K562 (cell line): ENCODE measurements at regions not wholly inside any gene's neighbourhood (a gene's known extent, or its start where the extent isn't known, plus 50 kb on each side); places are given as distances from the start of the nearest gene placed in this dataset.

Experiments
- ATAC-seq: fragments of 200-7000 bp; cut with Tn5 transposase; 3 replicates; pipeline ENCODE4 v1.9.1; 2020; ENCODE audit warnings: moderate library complexity
- BruUV-seq: library from RNA; stranded (reverse); fragments of 400-500 nt; replicated peaks from 2 replicates; lab custom pipeline; 2021; lab: Mats Ljungman, UMichigan
- CTCF ChIA-PET: fragments of 300-600 bp; formaldehyde crosslinking; extraction: SDS; loops from one replicate; lab custom pipeline; 2021; ENCODE audit warnings: low intra/inter-chr PET ratio; lab: Yijun Ruan, JAX
- POLR2A ChIA-PET: fragments of 300-600, 350-650 bp; sonication (Branson Sonifier 250); formaldehyde crosslinking; extraction: SDS; loops from one replicate; lab custom pipeline; 2021; ENCODE audit warnings: antibody characterized with exemption, inconsistent platforms; lab: Yijun Ruan, JAX
- DNase-seq, 4 experiments: peaks; one replicate each; pipeline versions ENCODE4 v3.0.0 to v3.0.0-alpha.2; 2011 to 2018; ENCODE audit warnings: low spot score in 3 of 4, mixed read lengths in 3 of 4; ENCODE audit errors: extremely low read depth in 1 of 4
- FAIRE-seq: peaks from 2 replicates; lab custom pipeline; 2011; peaks lifted over from hg19 to GRCh38; lab: Jason Lieb, UNC
- H2AFZ ChIP-seq: 2 replicates; pipeline ENCODE4 v1.6.0; 2011; ENCODE audit warnings: low read depth, low read length, control low read depth, inconsistent platforms
- H3K27ac ChIP-seq: fragments of 200-600 bp; 3 replicates; pipeline ENCODE4 v1.8.0; 2011; ENCODE audit warnings: low read depth, mild to moderate bottlenecking, control low read depth, inconsistent platforms, low read length, moderate library complexity, mixed read lengths; ENCODE audit errors: extremely low read depth
- H3K27me3 ChIP-seq, 2 experiments: fragments of 300-600 bp in 1 of 2; 2 replicates in 1 of 2; 3 replicates in 1 of 2; pipeline versions ENCODE4 v1.6.0 to v1.8.0; 2011; ENCODE audit warnings: inconsistent platforms in 2 of 2, low read length in 2 of 2, mild to moderate bottlenecking in 1 of 2, mixed read lengths in 1 of 2, moderate library complexity in 1 of 2; ENCODE audit not compliant: control insufficient read depth in 2 of 2, insufficient read depth in 2 of 2
- H3K36me3 ChIP-seq: fragments of 300-600 bp; 3 replicates; pipeline ENCODE4 v1.8.0; 2011; ENCODE audit warnings: mild to moderate bottlenecking, low read length, inconsistent platforms; ENCODE audit not compliant: control insufficient read depth, insufficient read depth
- H3K4me1 ChIP-seq, 2 experiments: fragments of 200-600 bp in 1 of 2; replicated peaks in 1 of 2; 2 replicates in 1 of 2; 3 replicates in 1 of 2; pipeline versions ENCODE4 v1.5.1 to v1.8.0; 2011; ENCODE audit warnings: inconsistent platforms in 2 of 2, low read length in 2 of 2, mild to moderate bottlenecking in 1 of 2, mixed read lengths in 1 of 2, moderate library complexity in 1 of 2; ENCODE audit not compliant: control insufficient read depth in 2 of 2, insufficient read depth in 2 of 2
- H3K4me2 ChIP-seq: 2 replicates; pipeline ENCODE4 v1.6.1; 2011; ENCODE audit warnings: low read length, control low read depth, inconsistent platforms, mixed read lengths; ENCODE audit not compliant: insufficient read depth
- H3K4me3 ChIP-seq: fragments of 200-600 bp; sonication (generic), shearing (Covaris generic); 2 replicates; pipeline ENCODE4 v1.5.1; 2016; ENCODE audit warnings: control low read depth, inconsistent platforms
- H3K79me2 ChIP-seq: fragments of 200-600 bp; 3 replicates; pipeline ENCODE4 v1.8.0; 2011; ENCODE audit warnings: low read length, inconsistent platforms; ENCODE audit not compliant: control insufficient read depth, insufficient read depth
- H3K9ac ChIP-seq, 2 experiments: 2 replicates each; pipeline versions ENCODE4 v1.6.0 to v1.6.1; 2011; ENCODE audit warnings: low read depth in 2 of 2, low read length in 2 of 2, control low read depth in 1 of 2, inconsistent platforms in 1 of 2, mild to moderate bottlenecking in 1 of 2, mixed read lengths in 1 of 2; ENCODE audit not compliant: insufficient read depth in 1 of 2
- H3K9me1 ChIP-seq: one replicate; pipeline ENCODE4 v1.6.0; 2011; ENCODE audit warnings: inconsistent platforms, mild to moderate bottlenecking, low read length, moderate library complexity; ENCODE audit not compliant: control insufficient read depth, insufficient read depth
- H3K9me3 ChIP-seq: replicated peaks from 2 replicates; pipeline ENCODE4 v1.5.1; 2011; ENCODE audit warnings: low read depth, low read length, inconsistent platforms; ENCODE audit not compliant: control insufficient read depth, insufficient read depth
- H4K20me1 ChIP-seq: replicated peaks from 2 replicates; pipeline ENCODE4 v1.6.1; 2011; ENCODE audit warnings: low read length, inconsistent platforms, mixed read lengths; ENCODE audit not compliant: control insufficient read depth, insufficient read depth
- FOXP4 ChIP-seq: sonication (generic); formaldehyde crosslinking; IDR thresholded peaks from 2 replicates; pipeline ENCODE4 v1.8.0; 2022; ENCODE audit warnings: mild to moderate bottlenecking, missing genetic modification reagents, borderline replicate concordance
- REST ChIP-seq, 2 experiments: fragments of 450-650 bp; formaldehyde crosslinking in 1 of 2; IDR thresholded peaks; 2 replicates each; pipeline versions ENCODE4 v1.4.0 to v1.6.1; 2014 to 2020; ENCODE audit warnings: mild to moderate bottlenecking in 2 of 2, borderline replicate concordance in 1 of 2, low read depth in 1 of 2
- SMAD4 ChIP-seq: fragments of 250-450 bp; sonication (Bioruptor Pico); conservative IDR thresholded peaks from 2 replicates; pipeline ENCODE4 v1.8.0; 2021; ENCODE audit warnings: inconsistent platforms, mild to moderate bottlenecking, moderate library complexity
- SMARCB1 ChIP-seq: IDR thresholded peaks from 2 replicates; pipeline ENCODE4 v1.6.1; 2011; ENCODE audit warnings: improper control_type of control experiment, low read depth; ENCODE audit not compliant: insufficient read length
- SP1 ChIP-seq: sonication (generic); formaldehyde crosslinking; IDR thresholded peaks from 2 replicates; pipeline ENCODE4 v1.8.1; 2022; ENCODE audit warnings: mild to moderate bottlenecking, missing genetic modification reagents
- ZNF175 ChIP-seq: fragments of 200-800 bp; sonication (Bioruptor generic); IDR thresholded peaks from 2 replicates; pipeline ENCODE4 v1.6.1; 2016; ENCODE audit warnings: low read depth, mild to moderate bottlenecking, missing genetic modification characterization, missing compliant biosample characterization
- WGBS: fragments of 100-300 bp; shearing (Covaris generic); methylation state at CpG from one replicate; pipeline ENCODE4 v1.1.6; 2016; ENCODE audit warnings: low coverage, mixed read lengths; ENCODE audit not compliant: insufficient coverage; ENCODE audit errors: missing lambda C conversion rate; 5-methylcytosine and 5-hydroxymethylcytosine counted together
- in situ Hi-C: fragments of 300-500 bp; cut with MboI; formaldehyde crosslinking; loops from 4 replicates; pipeline ENCODE4 v1.15.0; 2018; ENCODE audit warnings: inconsistent platforms, mixed read lengths
- intact Hi-C: fragments of 100-400 bp; cut with micrococcal nuclease; formaldehyde crosslinking; loops from 2 replicates; pipeline ENCODE4 v1.14.2; 2022

GRCh38 chr1:60296794-60297193, 223.2 kb upstream of the C1orf87 start:
- 0% methylated on average over 2 of the region's 2 CpGs for WGBS
- H3K4me2 ChIP-seq = no peak overlapping the region
- no peak for FAIRE-seq
- H4K20me1 ChIP-seq = no peaks in the 10 kb centered on the region
- no peaks in the 10 kb centered on the region for H3K79me2 ChIP-seq
- in situ Hi-C loops = no loop called here
- TF ChIP-seq SP1 (CRISPR knock-in tag) (no peak), REST (IDR thresholded peaks at IDR 0.05; ENCODE audit: borderline replicate concordance) (no peak), REST (CRISPR knock-in tag; IDR thresholded peaks at IDR 0.05; ENCODE audit: low read depth) (no peak), SMARCB1 (no peak), FOXP4 (CRISPR knock-in tag) (no peak), SMAD4 (CRISPR knock-in tag) (no peak), ZNF175 (CRISPR knock-in tag) (no peak)
- TF ChIP-seq, all 486 proteins: peak for 0
- no peak overlapping the region for H3K9ac ChIP-seq
- no peak overlapping the region for H3K4me3 ChIP-seq
- CTCF ChIA-PET = interaction anchor here (0.6 kb wide), 1 partner anchor 1784 kb away, joined by 3 read pairs; no protein-coding TSS in a partner anchor
- H3K9me1 ChIP-seq = no peaks in the 10 kb centered on the region
- ATAC-seq = no peak
- no peaks in the 10 kb centered on the region for H3K27me3 ChIP-seq
- BruUV-seq = no TSS peak
- POLR2A ChIA-PET = no interaction called here
- H3K27ac ChIP-seq = no peak overlapping the region
- H2AFZ ChIP-seq = no peak overlapping the region
- intact Hi-C loops = no loop called here
- no peaks in the 10 kb centered on the region for H3K4me1 ChIP-seq
- H3K36me3 ChIP-seq = no peaks in the 10 kb centered on the region
- no peak for DNase-seq
- H3K9me3 ChIP-seq = no peaks in the 10 kb centered on the region
